IPS DF 6.9 (cell line): ENCODE measurements at regions not wholly inside any gene's neighbourhood (a gene's known extent, or its start where the extent isn't known, plus 50 kb on each side); places are given as distances from the start of the nearest gene placed in this dataset.
A peak's percentile ranks its signal among the peaks of the same experiment; 100 is the strongest.

Source experiments
- DNase-seq: peaks from one replicate; pipeline ENCODE4 v3.0.0-alpha.2; 2013; ENCODE audit warnings: low read depth, low spot score
- H3K27ac ChIP-seq: one replicate; pipeline ENCODE4 v1.5.1; 2013; ENCODE audit warnings: low read length, control low read depth
- H3K27me3 ChIP-seq: 2 replicates; pipeline ENCODE4 v1.6.1; 2013; ENCODE audit warnings: mild to moderate bottlenecking, low read length; ENCODE audit not compliant: control insufficient read depth, insufficient read depth
- H3K36me3 ChIP-seq: 2 replicates; pipeline ENCODE4 v1.6.1; 2013; ENCODE audit warnings: low read length; ENCODE audit not compliant: control insufficient read depth, insufficient read depth
- H3K4me1 ChIP-seq: 2 replicates; pipeline ENCODE4 v1.6.1; 2013; ENCODE audit warnings: low read length; ENCODE audit not compliant: control insufficient read depth, insufficient read depth
- H3K4me3 ChIP-seq: 2 replicates; pipeline ENCODE4 v1.5.1; 2013; ENCODE audit warnings: mild to moderate bottlenecking, low read length
- H3K9me3 ChIP-seq: 2 replicates; pipeline ENCODE4 v1.6.1; 2013; ENCODE audit warnings: low read length, inconsistent platforms; ENCODE audit not compliant: control insufficient read depth, insufficient read depth
- WGBS: extraction: QIAGEN DNeasy Blood & Tissue Kit; methylation state at CpG from one replicate; pipeline ENCODE4 v1.1.7; 2013; ENCODE audit warnings: mixed read lengths, missing lambda C conversion rate; ENCODE audit not compliant: insufficient read length, insufficient coverage; 5-methylcytosine and 5-hydroxymethylcytosine counted together

GRCh38 chr20:52746190-52746589 lies 226.0 kb upstream of the TSHZ2 start:
- DNase-seq, result no peak
- H3K4me3 ChIP-seq, result no peak overlapping the region
- H3K36me3 ChIP-seq, result no peaks in the 10 kb centered on the region
- no peaks in the 10 kb centered on the region for H3K9me3 ChIP-seq
- no peaks in the 10 kb centered on the region for H3K27me3 ChIP-seq
- no CpG with 5 or more reads among the region's 6 CpGs for WGBS
- no peaks in the 10 kb centered on the region for H3K4me1 ChIP-seq
- no peak overlapping the region for H3K27ac ChIP-seq

- Histone ChIP-seq H3K27ac (no peak overlapping the region), H3K4me1 (no peaks in the 10 kb centered on the region), H3K36me3 (no peaks in the 10 kb centered on the region), H3K9me3 (no peaks in the 10 kb centered on the region), H3K27me3 (no peaks in the 10 kb centered on the region), H3K4me3 (no peak overlapping the region)
- no peak for DNase-seq
- no CpG with 5 or more reads among the region's 3 CpGs for WGBS
These were observed 227.7 kb upstream of the TSHZ2 start for GRCh38 chr20:52744441-52744840.

- no peak overlapping the region for H3K27ac ChIP-seq
- no peaks in the 10 kb centered on the region for H3K4me1 ChIP-seq
- no peak overlapping the region for H3K4me3 ChIP-seq
- no CpG with 5 or more reads among the region's 6 CpGs for WGBS
- no peak for DNase-seq
- H3K9me3 ChIP-seq, result no peaks in the 10 kb centered on the region
- H3K36me3 ChIP-seq, result no peaks in the 10 kb centered on the region
- no peaks in the 10 kb centered on the region for H3K27me3 ChIP-seq
These were observed 234.1 kb upstream of the TSHZ2 start for GRCh38 chr20:52738081-52738480.

- no CpG with 5 or more reads among the region's 2 CpGs for WGBS
- no peaks in the 10 kb centered on the region for H3K36me3 ChIP-seq
- no peak overlapping the region for H3K27ac ChIP-seq
- no peaks in the 10 kb centered on the region for H3K9me3 ChIP-seq
- no peak for DNase-seq
- no peaks in the 10 kb centered on the region for H3K27me3 ChIP-seq
- no peak overlapping the region for H3K4me3 ChIP-seq
- H3K4me1 ChIP-seq, result no peaks in the 10 kb centered on the region; the same call in 1 of the 2 replicates
These were observed 235.7 kb upstream of the TSHZ2 start for GRCh38 chr20:52736507-52736906.

GRCh38 chr20:52731093-52731492 lies 241.1 kb upstream of the TSHZ2 start:
- H3K4me1 ChIP-seq, result no peaks in the 10 kb centered on the region; the same call in 1 of the 2 replicates
- peak; percentile 7 for DNase-seq
- H3K36me3 ChIP-seq, result no peaks in the 10 kb centered on the region
- no peak overlapping the region for H3K27ac ChIP-seq
- no CpG with 5 or more reads among the region's 3 CpGs for WGBS
- H3K9me3 ChIP-seq, result no peaks in the 10 kb centered on the region
- no peak overlapping the region for H3K4me3 ChIP-seq
- no peaks in the 10 kb centered on the region for H3K27me3 ChIP-seq

GRCh38 chr20:52727740-52728456 lies 244.3 kb upstream of the TSHZ2 start:
- no peak overlapping the region for H3K4me3 ChIP-seq
- WGBS, result no CpG with 5 or more reads among the region's 24 CpGs
- H3K27me3 ChIP-seq, result no peaks in the 10 kb centered on the region
- DNase-seq, result no peak
- H3K9me3 ChIP-seq, result no peaks in the 10 kb centered on the region
- no peaks in the 10 kb centered on the region; the same call in 1 of the 2 replicates for H3K4me1 ChIP-seq
- no peaks in the 10 kb centered on the region for H3K36me3 ChIP-seq
- no peak overlapping the region for H3K27ac ChIP-seq

GRCh38 chr20:52724541-52724940 lies 247.6 kb upstream of the TSHZ2 start:
- no peaks in the 10 kb centered on the region for H3K9me3 ChIP-seq
- no CpG with 5 or more reads among the region's 8 CpGs for WGBS

GRCh38 chr20:52722926-52723688 lies 249.1 kb upstream of the TSHZ2 start:
- no peaks in the 10 kb centered on the region for H3K27me3 ChIP-seq
- H3K9me3 ChIP-seq, result no peaks in the 10 kb centered on the region
- H3K4me1 ChIP-seq, result no peaks in the 10 kb centered on the region
- no peak overlapping the region for H3K4me3 ChIP-seq
- WGBS, result no CpG with 5 or more reads among the region's 4 CpGs
- no peaks in the 10 kb centered on the region for H3K36me3 ChIP-seq
- no peak for DNase-seq
- H3K27ac ChIP-seq, result no peak overlapping the region

More at GRCh38 chr20:52724541-52724940, 247.6 kb upstream of the TSHZ2 start:
- no peaks in the 10 kb centered on the region for H3K36me3 ChIP-seq
- H3K27ac ChIP-seq, result no peak overlapping the region
- no peaks in the 10 kb centered on the region for H3K27me3 ChIP-seq
- DNase-seq, result no peak
- H3K4me3 ChIP-seq, result no peak overlapping the region
- no peaks in the 10 kb centered on the region for H3K4me1 ChIP-seq

GRCh38 chr20:52708137-52708536 lies 264.0 kb upstream of the TSHZ2 start:
- no peak for DNase-seq
- H3K4me3 ChIP-seq, result no peak overlapping the region
- no peaks in the 10 kb centered on the region for H3K27me3 ChIP-seq
- H3K36me3 ChIP-seq, result no peaks in the 10 kb centered on the region
- H3K9me3 ChIP-seq, result no peaks in the 10 kb centered on the region
- H3K27ac ChIP-seq, result no peak overlapping the region
- WGBS, result no CpG with 5 or more reads among the region's 1 CpG
- no peaks in the 10 kb centered on the region for H3K4me1 ChIP-seq

- Histone ChIP-seq H3K4me3 (no peak overlapping the region), H3K4me1 (no peaks in the 10 kb centered on the region), H3K36me3 (no peaks in the 10 kb centered on the region), H3K27ac (no peak overlapping the region), H3K9me3 (no peaks in the 10 kb centered on the region), H3K27me3 (no peaks in the 10 kb centered on the region)
- no CpG with 5 or more reads among the region's 1 CpG for WGBS
- no peak for DNase-seq
These were observed 267.6 kb upstream of the TSHZ2 start for GRCh38 chr20:52704553-52704952.
